HepG2 (cell line): ENCODE measurements at regions not wholly inside any gene's neighbourhood (a gene's known extent, or its start where the extent isn't known, plus 50 kb on each side); places are given as distances from the start of the nearest gene placed in this dataset.

Experiments
- CHD2 ChIP-seq: IDR thresholded peaks from 2 replicates; pipeline ENCODE4 v1.6.1; 2011; ENCODE audit warnings: low read depth, low read length, improper control_type of control experiment
- CTCF ChIP-seq: sonication (generic); formaldehyde crosslinking; IDR thresholded peaks from 2 replicates; pipeline ENCODE4 v1.5.0; 2020; ENCODE audit warnings: mild to moderate bottlenecking, missing genetic modification reagents, moderate library complexity
- KAT8 ChIP-seq: IDR thresholded peaks from 2 replicates; pipeline ENCODE4 v1.6.1; 2016; ENCODE audit warnings: missing genetic modification reagents, missing compliant biosample characterization
- POLR2A ChIP-seq, 2 experiments: IDR thresholded peaks; 2 replicates each; pipeline ENCODE4 v1.6.1; 2011; ENCODE audit warnings: low read depth in 2 of 2, low read length in 2 of 2, mild to moderate bottlenecking in 1 of 2, moderate library complexity in 1 of 2; ENCODE audit not compliant: insufficient read depth in 1 of 2
- ZNF274 ChIP-seq: sonication (generic); formaldehyde crosslinking; IDR thresholded peaks from 2 replicates; pipeline ENCODE4 v1.5.1; 2020; ENCODE audit warnings: mild to moderate bottlenecking, missing genetic modification reagents

- TF ChIP-seq CTCF (no peak), CHD2 (no peak), POLR2A (IDR thresholded peaks at IDR 0.05; ENCODE audit: insufficient read depth in 1 of 2, low read depth in 2 of 2, low read length in 2 of 2) (no peak), ZNF274 (CRISPR knock-in tag) (no peak), KAT8 (CRISPR knock-in tag) (no peak)
These were observed 51.9 kb upstream of the ZEB2 start for GRCh38 chr2:144571770-144572169.
